ENCODE measurements at regions not wholly inside any gene's neighbourhood (a gene's known extent, or its start where the extent isn't known, plus 50 kb on each side); places are given as distances from the start of the nearest gene placed in this dataset.

DNA sequence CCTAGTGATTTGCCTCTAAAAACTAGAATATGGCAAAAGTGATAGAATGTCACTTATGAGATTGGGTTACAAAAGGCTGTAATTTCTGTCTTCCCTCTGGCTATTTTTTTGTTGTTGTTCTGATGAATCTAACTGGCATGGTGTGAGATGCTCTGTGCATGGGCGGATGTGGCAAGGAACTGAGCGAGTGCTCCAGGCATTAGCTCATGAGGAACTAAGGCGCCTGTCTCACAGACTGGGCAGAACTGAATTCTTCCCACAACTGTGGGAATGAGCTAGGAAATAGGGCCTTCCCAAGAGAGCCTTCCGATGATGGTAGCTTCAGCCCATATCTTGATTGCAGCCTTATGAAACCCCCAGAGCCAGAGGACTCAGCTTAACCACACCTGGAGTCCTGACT is 222.5 kb downstream of the NR2F2 start:
- Histone ChIP-seq H3K9me2 (ENCODE audit: insufficient read depth, low read length) (no peaks in the 10 kb centered on the region), H3K27ac (ENCODE audit: low read depth, low read length, poor library complexity, severe bottlenecking) (no peak overlapping the region), H3K79me2 (ENCODE audit: insufficient read depth, low read depth, low read length) (no peaks in the 10 kb centered on the region), H4K20me1 (ENCODE audit: insufficient read depth, low read length) (no peaks in the 10 kb centered on the region), H3K4me3 (ENCODE audit: low read depth, low read length, poor library complexity, severe bottlenecking) (no peak overlapping the region), H2AFZ (ENCODE audit: low read length) (no peak overlapping the region), H3K4me1 (ENCODE audit: insufficient read depth, low read length, poor library complexity, severe bottlenecking) (no peaks in the 10 kb centered on the region), H3K36me3 (ENCODE audit: insufficient read depth, low read length) (no peaks in the 10 kb centered on the region), H3K4me2 (ENCODE audit: low read length) (no peak overlapping the region), H3K9me3 (ENCODE audit: low read length) (no peaks in the 10 kb centered on the region)
- intact Hi-C loops (cut with micrococcal nuclease; ENCODE audit: unreplicated experiment): no loop called here
- ChIA-PET POLR2A (no interaction called here), CTCF (ENCODE audit: unreplicated experiment) (no interaction called here)
- no TSS peak for BruUV-seq (replicated peaks)
- DNase-seq (ENCODE audit: low spot score): no peak
- no peak for TF ChIP-seq EZH2phosphoT487 (IDR thresholded peaks at IDR 0.05; ENCODE audit: borderline replicate concordance, low read depth, low read length)
- no peak for TF ChIP-seq CTCF (conservative IDR thresholded peaks at IDR 0.05; ENCODE audit: low read length)

- BruUV-seq (replicated peaks): no TSS peak
- Histone ChIP-seq H4K20me1 (ENCODE audit: insufficient read depth, low read length) (no peaks in the 10 kb centered on the region), H3K9me3 (ENCODE audit: low read length) (no peaks in the 10 kb centered on the region), H3K27ac (ENCODE audit: low read depth, low read length, poor library complexity, severe bottlenecking) (no peak overlapping the region), H3K4me1 (ENCODE audit: insufficient read depth, low read length, poor library complexity, severe bottlenecking) (no peaks in the 10 kb centered on the region), H3K79me2 (ENCODE audit: insufficient read depth, low read depth, low read length) (no peaks in the 10 kb centered on the region), H3K9me2 (ENCODE audit: insufficient read depth, low read length) (no peaks in the 10 kb centered on the region), H3K4me3 (ENCODE audit: low read depth, low read length, poor library complexity, severe bottlenecking) (no peak overlapping the region), H2AFZ (ENCODE audit: low read length) (no peak overlapping the region), H3K4me2 (ENCODE audit: low read length) (no peak overlapping the region), H3K36me3 (ENCODE audit: insufficient read depth, low read length) (no peaks in the 10 kb centered on the region)
- POLR2A ChIA-PET: no interaction called here
- DNase-seq (ENCODE audit: low spot score): no peak
- intact Hi-C loops (cut with micrococcal nuclease; ENCODE audit: unreplicated experiment): no loop called here
- CTCF ChIA-PET (ENCODE audit: unreplicated experiment): no interaction called here
- TF ChIP-seq EZH2phosphoT487 (IDR thresholded peaks at IDR 0.05; ENCODE audit: borderline replicate concordance, low read depth, low read length) (no peak), CTCF (conservative IDR thresholded peaks at IDR 0.05; ENCODE audit: low read length) (no peak)
Measured at GRCh38 chr15:96553451-96553850, 223.0 kb downstream of the NR2F2 start.

DNA sequence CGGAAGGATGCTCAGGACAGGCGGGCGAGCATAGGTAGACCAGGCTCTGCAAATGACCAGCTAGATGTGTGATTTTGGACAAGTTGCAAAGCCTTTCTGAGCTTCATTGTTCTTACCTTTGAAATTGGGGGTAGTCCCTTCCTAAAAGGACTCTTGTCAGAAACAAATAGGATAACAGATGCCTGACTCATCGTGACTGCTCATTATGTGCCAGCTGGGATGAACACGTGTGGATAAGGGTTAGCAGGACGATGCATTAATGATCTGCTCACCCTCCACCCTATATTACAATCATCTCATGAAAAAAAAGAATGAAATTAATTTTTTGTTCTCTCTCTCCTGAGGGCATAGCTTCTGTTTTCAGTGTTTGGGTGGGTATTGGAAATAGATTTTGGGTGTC is 223.4 kb downstream of the NR2F2 start:
- Histone ChIP-seq H4K20me1 (ENCODE audit: insufficient read depth, low read length) (no peaks in the 10 kb centered on the region), H2AFZ (ENCODE audit: low read length) (no peak overlapping the region), H3K27ac (ENCODE audit: low read depth, low read length, poor library complexity, severe bottlenecking) (no peak overlapping the region), H3K9me2 (ENCODE audit: insufficient read depth, low read length) (no peaks in the 10 kb centered on the region), H3K4me2 (ENCODE audit: low read length) (no peak overlapping the region), H3K4me1 (ENCODE audit: insufficient read depth, low read length, poor library complexity, severe bottlenecking) (no peaks in the 10 kb centered on the region), H3K36me3 (ENCODE audit: insufficient read depth, low read length) (no peaks in the 10 kb centered on the region), H3K4me3 (ENCODE audit: low read depth, low read length, poor library complexity, severe bottlenecking) (no peak overlapping the region), H3K9me3 (ENCODE audit: low read length) (no peaks in the 10 kb centered on the region), H3K79me2 (ENCODE audit: insufficient read depth, low read depth, low read length) (no peaks in the 10 kb centered on the region)
- no TSS peak for BruUV-seq (replicated peaks)
- ChIA-PET POLR2A (no interaction called here), CTCF (ENCODE audit: unreplicated experiment) (no interaction called here)
- intact Hi-C loops (cut with micrococcal nuclease; ENCODE audit: unreplicated experiment): no loop called here
- TF ChIP-seq CTCF (conservative IDR thresholded peaks at IDR 0.05; ENCODE audit: low read length) (no peak), EZH2phosphoT487 (IDR thresholded peaks at IDR 0.05; ENCODE audit: borderline replicate concordance, low read depth, low read length) (no peak)
- no peak for DNase-seq (ENCODE audit: low spot score)
